ENCODE measurements at regions not wholly inside any gene's neighbourhood (a gene's known extent, or its start where the extent isn't known, plus 50 kb on each side); places are given as distances from the start of the nearest gene placed in this dataset.
"Not testable (repeated sequence)": the region's sequence is repeated elsewhere in the genome, so short reads cannot be mapped to it uniquely, and the experiment has no call there.

- DNase-seq: no peak
Measured at GRCh38 chr13:44780591-44781280, 204.6 kb upstream of the TSC22D1 start.

GRCh38 chr13:44778761-44779484 lies 202.8 kb upstream of the TSC22D1 start:
- no peak for DNase-seq

- DNase-seq: not testable (repeated sequence)
Measured at GRCh38 chr13:44775290-44775689, 199.2 kb upstream of the TSC22D1 start.

- no peak for DNase-seq
Measured at GRCh38 chr13:44770951-44771350, 194.8 kb upstream of the TSC22D1 start.

GRCh38 chr13:44769686-44770085 lies 193.6 kb upstream of the TSC22D1 start:
- DNase-seq: no peak

GRCh38 chr13:44768775-44769581 lies 192.8 kb upstream of the TSC22D1 start:
- DNase-seq: peak; percentile 54

- peak; percentile 38 for DNase-seq
Measured at GRCh38 chr13:44768239-44768638, 192.1 kb upstream of the TSC22D1 start.

GRCh38 chr13:44765001-44765471 lies 188.9 kb upstream of the TSC22D1 start:
- no peak for DNase-seq

GRCh38 chr13:44764302-44764692 lies 188.2 kb upstream of the TSC22D1 start:
- no peak for DNase-seq

GRCh38 chr13:44763615-44764301 lies 187.6 kb upstream of the TSC22D1 start:
- DNase-seq: no peak

GRCh38 chr13:44762911-44763310 lies 186.8 kb upstream of the TSC22D1 start:
- DNase-seq: no peak

- DNase-seq: no peak
Measured at GRCh38 chr13:44760434-44760833, 184.3 kb upstream of the TSC22D1 start.

GRCh38 chr13:44759384-44760360 lies 183.5 kb upstream of the TSC22D1 start:
- DNase-seq: no peak

- peak; percentile 52 for DNase-seq
Measured at GRCh38 chr13:44758630-44759383, 182.7 kb upstream of the TSC22D1 start.

- DNase-seq: no peak
Measured at GRCh38 chr13:44757671-44758070, 181.5 kb upstream of the TSC22D1 start.

GRCh38 chr13:44756276-44756810 lies 180.2 kb upstream of the TSC22D1 start:
- no peak for DNase-seq

GRCh38 chr13:44755872-44756271 lies 179.7 kb upstream of the TSC22D1 start:
- DNase-seq: no peak

GRCh38 chr13:44752164-44752563 lies 176.0 kb upstream of the TSC22D1 start:
- DNase-seq: no peak

- no peak for DNase-seq
Measured at GRCh38 chr13:44750630-44751029, 174.5 kb upstream of the TSC22D1 start.

GRCh38 chr13:44749906-44750305 lies 173.8 kb upstream of the TSC22D1 start:
- DNase-seq: no peak

GRCh38 chr13:44748439-44748838 lies 172.3 kb upstream of the TSC22D1 start:
- DNase-seq: no peak
